GM12872 (cell line): ENCODE measurements at regions not wholly inside any gene's neighbourhood (a gene's known extent, or its start where the extent isn't known, plus 50 kb on each side); places are given as distances from the start of the nearest gene placed in this dataset.

Source experiments
- TF ChIP-seq, protein P1 (sequence below): IDR thresholded peaks from 3 replicates; pipeline ENCODE4 v1.5.1; 2011; ENCODE audit warnings: low read depth, mild to moderate bottlenecking, low read length, moderate library complexity; ENCODE audit not compliant: insufficient read depth

DNA sequence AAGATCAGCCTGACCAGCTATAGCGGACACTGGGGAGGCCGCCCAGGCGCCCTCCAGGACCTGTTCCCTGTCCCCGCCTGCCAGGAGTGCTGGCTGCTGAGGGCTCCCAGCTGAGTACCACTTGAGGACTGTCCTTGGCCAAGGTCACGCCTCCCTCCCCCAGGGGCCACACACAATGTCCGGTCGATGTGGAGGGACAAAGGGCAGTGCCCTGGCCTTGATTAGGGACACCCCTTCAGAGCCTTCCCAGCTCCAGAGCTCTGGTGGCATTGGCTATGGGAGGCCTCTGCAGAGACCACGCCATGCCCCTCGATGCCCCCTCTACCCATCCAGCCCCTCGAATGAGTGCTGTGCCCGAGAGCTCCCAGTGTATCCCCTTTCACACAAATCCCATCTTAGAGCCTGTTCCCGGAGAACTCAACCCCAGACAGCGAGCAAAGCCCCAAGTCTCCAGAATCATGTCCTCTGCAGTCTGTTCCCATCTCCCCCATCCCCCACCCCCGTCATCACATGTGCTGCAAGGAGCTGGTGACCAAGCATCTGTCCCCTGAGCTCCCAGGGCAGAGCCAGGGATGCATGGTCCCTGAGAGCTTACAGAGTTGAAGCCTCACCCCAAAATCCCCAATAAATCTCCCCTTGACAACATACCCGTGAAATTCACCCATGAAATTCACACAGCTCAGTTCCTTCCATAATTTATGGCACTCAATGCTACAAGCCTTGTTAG is 158.9 kb downstream of the NUP210 start:
- TF ChIP-seq, protein P1, sequence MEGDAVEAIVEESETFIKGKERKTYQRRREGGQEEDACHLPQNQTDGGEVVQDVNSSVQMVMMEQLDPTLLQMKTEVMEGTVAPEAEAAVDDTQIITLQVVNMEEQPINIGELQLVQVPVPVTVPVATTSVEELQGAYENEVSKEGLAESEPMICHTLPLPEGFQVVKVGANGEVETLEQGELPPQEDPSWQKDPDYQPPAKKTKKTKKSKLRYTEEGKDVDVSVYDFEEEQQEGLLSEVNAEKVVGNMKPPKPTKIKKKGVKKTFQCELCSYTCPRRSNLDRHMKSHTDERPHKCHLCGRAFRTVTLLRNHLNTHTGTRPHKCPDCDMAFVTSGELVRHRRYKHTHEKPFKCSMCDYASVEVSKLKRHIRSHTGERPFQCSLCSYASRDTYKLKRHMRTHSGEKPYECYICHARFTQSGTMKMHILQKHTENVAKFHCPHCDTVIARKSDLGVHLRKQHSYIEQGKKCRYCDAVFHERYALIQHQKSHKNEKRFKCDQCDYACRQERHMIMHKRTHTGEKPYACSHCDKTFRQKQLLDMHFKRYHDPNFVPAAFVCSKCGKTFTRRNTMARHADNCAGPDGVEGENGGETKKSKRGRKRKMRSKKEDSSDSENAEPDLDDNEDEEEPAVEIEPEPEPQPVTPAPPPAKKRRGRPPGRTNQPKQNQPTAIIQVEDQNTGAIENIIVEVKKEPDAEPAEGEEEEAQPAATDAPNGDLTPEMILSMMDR, result no peak

DNA sequence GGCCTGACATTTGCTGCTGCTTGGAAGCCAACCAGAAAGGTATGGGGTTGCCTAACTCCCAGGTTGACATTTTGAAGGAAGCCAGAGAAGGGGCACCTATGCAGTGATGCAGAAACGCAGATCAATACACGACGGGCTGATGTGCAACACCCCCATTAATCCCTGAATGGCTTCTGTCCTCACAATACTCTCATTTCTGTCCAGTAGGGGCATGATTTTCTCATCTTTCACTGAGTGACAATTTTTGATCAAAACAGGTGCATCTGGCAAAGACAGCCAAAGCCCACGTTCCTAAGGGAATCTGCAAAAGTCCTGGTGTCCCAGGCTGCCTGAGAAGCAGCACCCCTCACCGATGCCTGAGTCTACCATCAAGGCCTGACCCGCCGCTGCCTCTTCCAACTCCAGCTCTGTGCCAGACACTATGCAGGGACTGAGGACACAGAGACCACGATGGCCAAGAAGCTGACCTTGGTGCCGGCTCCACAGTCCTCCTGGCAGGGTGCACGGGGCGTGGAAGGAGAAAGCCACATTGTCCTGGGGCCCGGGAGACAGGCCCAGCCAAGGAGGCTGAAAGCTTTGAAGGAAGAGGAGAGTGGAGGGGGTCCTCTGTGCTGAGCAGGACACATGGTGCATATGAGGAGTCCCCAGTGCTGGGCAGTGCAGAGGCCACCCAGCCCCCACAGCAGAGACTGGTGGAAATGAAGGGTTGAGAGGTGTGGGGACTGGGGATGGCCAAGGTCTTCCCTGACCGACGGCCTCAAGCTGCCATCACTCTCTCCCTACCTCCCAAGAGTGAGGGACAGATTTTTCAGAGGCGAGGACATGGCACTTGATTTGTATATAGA is 159.6 kb downstream of the NUP210 start:
- TF ChIP-seq, protein P1, result peak; percentile 47

GRCh38 chr3:13259831-13260230 is 160.3 kb downstream of the NUP210 start:
- TF ChIP-seq, protein P1, result no peak

DNA sequence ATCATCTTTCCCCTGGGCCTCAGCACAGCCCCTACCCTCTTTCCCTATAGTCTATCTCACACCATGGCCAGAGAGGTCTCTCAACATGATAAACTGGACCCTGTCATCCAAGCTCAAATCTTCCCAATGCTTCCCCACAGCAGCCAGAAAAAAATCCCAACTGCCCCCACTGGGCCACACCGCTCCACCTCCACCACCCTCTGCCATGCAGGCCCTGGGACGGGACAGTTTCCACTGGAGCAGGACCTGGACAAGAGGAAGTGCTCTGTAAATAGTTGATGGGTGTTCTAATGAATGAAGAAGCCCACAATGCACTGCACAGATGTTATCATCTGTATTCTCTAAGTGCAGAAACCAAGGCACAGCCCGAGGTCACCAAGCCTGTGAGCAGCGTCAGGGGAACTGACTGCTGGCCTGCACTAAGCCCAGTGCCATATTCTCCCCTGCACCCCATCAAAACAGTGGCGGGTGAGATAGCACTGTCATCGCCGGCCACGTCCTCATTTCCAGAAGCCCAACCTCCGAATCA is 161.1 kb downstream of the NUP210 start:
- TF ChIP-seq, protein P1, result no peak

- TF ChIP-seq, protein P1, result no peak
These were observed 161.8 kb downstream of the NUP210 start for GRCh38 chr3:13258280-13258679.

DNA sequence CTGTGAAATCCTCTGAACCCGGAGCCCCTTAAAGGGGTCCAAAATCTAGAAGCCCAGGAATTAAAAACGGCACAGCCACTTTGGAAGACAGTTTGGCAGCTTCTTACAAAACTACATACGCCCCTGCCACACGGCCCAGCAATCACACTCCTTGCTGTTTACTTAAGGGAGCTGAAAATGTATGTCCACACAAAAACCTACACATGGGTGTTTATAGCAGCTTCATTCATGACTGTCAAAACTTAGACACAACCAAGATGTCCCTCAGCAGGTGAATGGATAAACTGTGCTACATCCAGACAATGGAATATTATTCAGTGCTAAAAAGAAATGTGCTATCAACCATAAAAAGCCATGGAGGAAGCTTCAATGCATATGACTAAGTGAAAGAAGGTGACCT is 162.5 kb downstream of the NUP210 start:
- TF ChIP-seq, protein P1, result no peak

GRCh38 chr3:13256845-13257244 is 163.3 kb downstream of the NUP210 start:
- TF ChIP-seq, protein P1, result no peak
